Progenitor cell of endocrine pancreas (in vitro differentiated cells): ENCODE measurements at regions not wholly inside any gene's neighbourhood (a gene's known extent, or its start where the extent isn't known, plus 50 kb on each side); places are given as distances from the start of the nearest gene placed in this dataset.

Experiments
- DNase-seq: peaks from one replicate; pipeline ENCODE4 v3.0.0; 2021; ENCODE audit warnings: low spot score; ENCODE audit not compliant: unreplicated experiment
- H3K27ac Mint-ChIP-seq: 2 replicates; pipeline ENCODE4 v1.8.0; 2021; ENCODE audit warnings: mild to moderate bottlenecking, moderate library complexity, mixed read lengths
- H3K27me3 Mint-ChIP-seq: 2 replicates; pipeline ENCODE4 v1.8.0; 2021; ENCODE audit warnings: mixed read lengths
- H3K36me3 Mint-ChIP-seq: 2 replicates; pipeline ENCODE4 v1.8.0; 2022; ENCODE audit warnings: mixed read lengths; ENCODE audit not compliant: insufficient read depth
- H3K4me1 Mint-ChIP-seq: 2 replicates; pipeline ENCODE4 v1.8.0; 2021; ENCODE audit warnings: low read depth, mixed read lengths
- H3K4me3 Mint-ChIP-seq: 2 replicates; pipeline ENCODE4 v1.8.0; 2021; ENCODE audit warnings: low read depth, mild to moderate bottlenecking, moderate library complexity, mixed read lengths
- H3K9me3 Mint-ChIP-seq: 2 replicates; pipeline ENCODE4 v1.8.0; 2021; ENCODE audit warnings: low read depth, mixed read lengths
- CTCF ChIP-seq: fragments of 200-600 bp; sonication (generic); IDR thresholded peaks from one replicate; pipeline ENCODE4 v1.5.0; 2021; ENCODE audit warnings: antibody characterized with exemption, mild to moderate bottlenecking; ENCODE audit not compliant: unreplicated experiment

DNA sequence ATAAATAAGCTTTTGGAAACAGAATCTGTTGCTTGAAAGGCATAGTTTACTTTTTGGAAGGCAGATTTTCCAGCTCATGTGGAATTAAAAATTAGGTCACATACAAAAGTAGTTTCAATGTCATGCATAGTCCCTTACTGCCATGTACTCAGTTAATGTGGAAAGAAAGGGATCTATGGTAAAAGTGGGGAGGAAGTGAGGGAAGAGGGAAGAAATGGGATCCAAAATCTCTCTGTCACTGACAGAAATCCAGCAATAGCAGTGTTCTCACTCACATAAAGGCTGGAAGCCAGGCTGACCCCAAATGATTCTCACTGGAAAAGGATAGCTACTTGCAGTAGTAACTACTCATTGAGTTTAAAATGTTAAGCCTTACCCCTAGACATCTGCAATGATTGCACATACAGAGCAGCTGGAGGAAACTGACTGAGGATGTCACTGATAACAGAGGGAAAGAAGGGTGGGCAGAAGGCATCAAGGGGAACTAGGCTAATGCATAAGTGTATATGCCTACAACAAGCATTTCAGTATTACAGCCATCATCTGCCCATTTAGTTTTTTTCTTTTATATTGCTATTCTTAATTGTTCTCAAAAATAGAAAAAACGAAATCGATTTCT, 445.6 kb downstream of the FAT4 start:
- no peak for TF ChIP-seq CTCF
- Mint-ChIP-seq H3K4me1 (no peaks in the 10 kb centered on the region), H3K27me3 (no peaks in the 10 kb centered on the region), H3K4me3 (no peak overlapping the region), H3K36me3 (no peaks in the 10 kb centered on the region), H3K27ac (no peak overlapping the region), H3K9me3 (no peaks in the 10 kb centered on the region)
- no peak for DNase-seq

DNA sequence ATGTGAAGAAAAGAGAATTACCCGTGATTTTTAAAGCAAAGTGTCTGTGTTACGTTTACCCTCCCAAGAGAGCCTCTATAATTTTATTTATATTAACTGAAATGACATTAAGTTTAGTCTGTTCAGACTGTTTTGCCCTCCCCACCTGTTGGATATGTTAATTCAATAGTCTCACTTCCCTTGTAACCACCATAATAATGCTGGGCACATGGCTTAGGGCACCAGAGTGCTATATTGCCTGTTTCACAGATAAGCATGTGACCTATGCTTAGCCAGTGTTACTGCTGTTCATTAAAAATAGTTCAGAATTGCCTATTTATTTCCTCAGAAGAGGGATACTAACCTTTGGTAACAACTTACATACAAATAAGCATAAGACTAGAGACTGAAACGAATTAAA, 446.2 kb downstream of the FAT4 start:
- DNase-seq = no peak
- Mint-ChIP-seq H3K4me1 (no peaks in the 10 kb centered on the region), H3K9me3 (no peaks in the 10 kb centered on the region), H3K27me3 (no peaks in the 10 kb centered on the region), H3K36me3 (no peaks in the 10 kb centered on the region), H3K4me3 (no peak overlapping the region), H3K27ac (no peak overlapping the region)
- no peak for TF ChIP-seq CTCF

GRCh38 chr4:125762537-125762936, 447.8 kb downstream of the FAT4 start:
- Mint-ChIP-seq H3K4me3 (no peak overlapping the region), H3K27ac (no peak overlapping the region), H3K27me3 (no peaks in the 10 kb centered on the region), H3K4me1 (no peaks in the 10 kb centered on the region), H3K36me3 (no peaks in the 10 kb centered on the region), H3K9me3 (no peaks in the 10 kb centered on the region)
- peak; percentile 28 for TF ChIP-seq CTCF
- no peak for DNase-seq

DNA sequence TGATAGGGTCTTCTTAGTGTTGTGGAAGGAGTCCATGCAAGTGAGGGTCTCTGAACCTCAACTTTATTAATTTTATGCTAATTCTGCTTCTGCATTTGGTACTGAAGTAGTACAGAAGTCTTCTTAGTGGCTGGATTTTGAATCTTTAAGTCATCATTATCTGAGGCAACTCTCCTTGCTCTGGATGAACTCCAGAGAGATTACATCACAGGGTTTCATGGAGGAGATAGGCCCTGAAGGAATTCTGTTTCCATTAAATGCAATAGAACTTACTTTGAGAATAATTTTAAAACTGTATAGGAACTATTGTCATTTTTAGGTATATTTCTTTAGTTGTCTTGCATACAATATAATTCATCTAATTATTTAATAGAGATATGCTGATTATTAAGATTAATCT, 451.2 kb downstream of the FAT4 start:
- no peaks in the 10 kb centered on the region for H3K36me3 Mint-ChIP-seq
- TF ChIP-seq CTCF = no peak
- H3K27me3 Mint-ChIP-seq = no peaks in the 10 kb centered on the region
- no peaks in the 10 kb centered on the region for H3K9me3 Mint-ChIP-seq
- no peak for DNase-seq
- no peak overlapping the region for H3K27ac Mint-ChIP-seq
- H3K4me1 Mint-ChIP-seq = peaks cover 2% of the 10 kb centered on the region
- no peak overlapping the region for H3K4me3 Mint-ChIP-seq

DNA sequence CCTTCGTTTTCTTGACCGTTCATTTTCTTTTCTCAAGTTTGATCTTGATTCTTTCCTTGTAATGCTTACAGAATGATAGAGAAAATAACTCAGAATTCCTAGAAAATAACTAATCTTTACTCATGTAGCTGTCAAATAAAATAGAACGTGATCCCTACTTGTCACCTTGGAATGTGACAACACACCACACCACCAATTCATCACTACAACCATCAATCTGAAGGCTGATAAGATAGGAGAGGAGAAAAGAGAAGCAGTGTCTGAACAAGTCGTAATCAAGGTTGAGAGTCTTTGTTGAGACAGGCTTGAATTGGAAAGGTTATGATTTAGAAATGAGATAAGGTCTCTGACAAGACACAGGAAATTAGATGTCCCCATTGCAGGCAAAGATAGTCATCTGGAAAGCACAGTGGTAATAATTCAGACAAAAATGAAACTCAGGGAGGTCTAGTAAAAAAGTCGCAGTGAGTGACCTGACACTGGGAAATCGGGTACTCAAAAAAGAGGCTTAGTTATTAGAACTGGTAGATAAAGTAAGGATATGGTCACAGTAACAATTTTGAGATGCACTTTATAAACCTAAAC, 456.2 kb downstream of the FAT4 start:
- Mint-ChIP-seq H3K9me3 (peaks cover 9% of the 10 kb centered on the region), H3K27me3 (no peaks in the 10 kb centered on the region), H3K36me3 (no peaks in the 10 kb centered on the region), H3K4me1 (peaks cover 4% of the 10 kb centered on the region), H3K27ac (no peak overlapping the region), H3K4me3 (no peak overlapping the region)
- TF ChIP-seq CTCF = no peak
- DNase-seq = no peak
